ENCODE measurements at regions not wholly inside any gene's neighbourhood (a gene's known extent, or its start where the extent isn't known, plus 50 kb on each side); places are given as distances from the start of the nearest gene placed in this dataset.

DNA sequence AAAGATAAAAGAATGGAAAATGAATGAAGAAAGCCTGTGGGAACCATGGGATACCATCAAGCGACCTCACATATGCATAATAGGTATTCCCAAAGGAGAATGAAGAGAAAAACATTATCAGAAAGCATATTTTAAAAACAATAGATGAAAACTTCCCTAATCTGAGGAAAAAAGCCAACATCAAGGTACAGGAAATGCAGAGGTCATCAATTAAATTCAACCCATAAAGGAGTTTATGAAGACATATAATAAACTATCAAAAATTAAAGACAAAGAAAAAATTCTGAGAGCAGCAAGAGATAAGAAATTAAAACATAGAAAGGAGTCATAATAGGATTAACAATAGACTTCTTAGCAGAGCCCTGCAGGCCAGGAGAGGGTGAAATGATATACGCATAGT is 397.5 kb downstream of the GPM6A start (continued):
- TF ChIP-seq CREB1 (IDR thresholded peaks at IDR 0.05) (no peak), ZNF274 (IDR thresholded peaks at IDR 0.05; ENCODE audit: borderline replicate concordance, extremely low read depth, low read length) (no peak), RXRA (IDR thresholded peaks at IDR 0.05; ENCODE audit: insufficient read depth, low read depth, low read length) (no peak), CBX5 (IDR thresholded peaks at IDR 0.05; ENCODE audit: low read depth, low read length) (no peak)

Data from H1 (cell line).